GM12878 (cell line): ENCODE measurements at regions not wholly inside any gene's neighbourhood (a gene's known extent, or its start where the extent isn't known, plus 50 kb on each side); places are given as distances from the start of the nearest gene placed in this dataset.

ENCODE experiments used
- ATAC-seq: fragments of 200-7000 bp; cut with Tn5 transposase; 3 replicates; pipeline ENCODE4 v1.9.1; 2020; ENCODE audit warnings: mild to moderate bottlenecking, moderate library complexity
- BruUV-seq: library from RNA; stranded (reverse); fragments of 400-500 nt; replicated peaks from 2 replicates; lab custom pipeline; 2021; lab: Mats Ljungman, UMichigan
- CTCF ChIA-PET: fragments of 300-600 bp; sonication (Branson Sonifier 250); formaldehyde crosslinking; extraction: SDS; loops from one replicate; lab custom pipeline; 2021; ENCODE audit warnings: inconsistent platforms; lab: Yijun Ruan, JAX
- POLR2A ChIA-PET: fragments of 350-600 bp; formaldehyde crosslinking; extraction: SDS; loops from one replicate; lab custom pipeline; 2021; ENCODE audit warnings: inconsistent platforms; lab: Charles Lee
- RAD21 ChIA-PET: fragments of 300-600 bp; sonication (Branson Sonifier 250); formaldehyde crosslinking; loops from one replicate; lab custom pipeline; 2023; ENCODE audit warnings: antibody characterized with exemption; ENCODE audit not compliant: unreplicated experiment; lab: Charles Lee
- SMC1A ChIA-PET: fragments of 300-600 bp; sonication (Branson Sonifier 250); formaldehyde crosslinking; loops from one replicate; lab custom pipeline; 2023; ENCODE audit not compliant: unreplicated experiment, uncharacterized antibody; lab: Charles Lee
- DNase-seq: peaks from one replicate; pipeline ENCODE4 v3.0.0-alpha.2; 2011; ENCODE audit warnings: low read depth, low spot score
- FAIRE-seq: peaks from 3 replicates; lab custom pipeline; 2011; peaks lifted over from hg19 to GRCh38; lab: Jason Lieb, UNC
- H2AFZ ChIP-seq: 2 replicates; pipeline ENCODE4 v1.6.0; 2011; ENCODE audit warnings: low read depth, low read length, control low read depth; ENCODE audit not compliant: control insufficient read depth
- H3K27ac ChIP-seq: 2 replicates; pipeline ENCODE4 v1.5.1; 2011; ENCODE audit warnings: control low read depth; ENCODE audit not compliant: control insufficient read depth, insufficient read depth
- H3K27me3 ChIP-seq, 2 experiments: replicated peaks in 1 of 2; 2 replicates each; pipeline versions ENCODE4 v1.6.0 to v1.6.1; 2011; ENCODE audit warnings: low read length in 1 of 2; ENCODE audit not compliant: control insufficient read depth in 2 of 2, insufficient read depth in 2 of 2
- H3K36me3 ChIP-seq, 2 experiments: 2 replicates each; pipeline ENCODE4 v1.5.1; 2011; ENCODE audit warnings: low read length in 1 of 2; ENCODE audit not compliant: control insufficient read depth in 2 of 2, insufficient read depth in 2 of 2
- H3K4me1 ChIP-seq: 2 replicates; pipeline ENCODE4 v1.6.1; 2011; ENCODE audit warnings: mild to moderate bottlenecking, low read length, moderate library complexity, mixed read lengths; ENCODE audit not compliant: control insufficient read depth, insufficient read depth
- H3K4me2 ChIP-seq: 2 replicates; pipeline ENCODE4 v1.6.0; 2011; ENCODE audit warnings: control low read depth; ENCODE audit not compliant: control insufficient read depth, insufficient read depth
- H3K4me3 ChIP-seq: fragments of 200-600 bp; sonication (generic); 2 replicates; pipeline ENCODE4 v1.5.1; 2016
- H3K79me2 ChIP-seq: 2 replicates; pipeline ENCODE4 v1.6.0; 2011; ENCODE audit warnings: low read length; ENCODE audit not compliant: control insufficient read depth, insufficient read depth
- H3K9ac ChIP-seq: 2 replicates; pipeline ENCODE4 v1.8.0; 2011; ENCODE audit warnings: low read length, control low read depth, mixed read lengths; ENCODE audit not compliant: control insufficient read depth, insufficient read depth
- H3K9me3 ChIP-seq: replicated peaks from 3 replicates; pipeline ENCODE4 v1.5.1; 2011; ENCODE audit warnings: mild to moderate bottlenecking, low read length; ENCODE audit not compliant: control insufficient read depth, insufficient read depth
- H4K20me1 ChIP-seq: 2 replicates; pipeline ENCODE4 v1.6.0; 2011; ENCODE audit not compliant: control insufficient read depth, insufficient read depth
- ASH2L ChIP-seq: fragments of 300-600, 200-600 bp; sonication (generic); IDR thresholded peaks from 2 replicates; pipeline ENCODE4 v1.6.1; 2017; ENCODE audit warnings: low read depth, mild to moderate bottlenecking, borderline replicate concordance
- DPF2 ChIP-seq: fragments of 450-650 bp; IDR thresholded peaks from 2 replicates; pipeline ENCODE4 v1.6.1; 2017; ENCODE audit warnings: mild to moderate bottlenecking
- POLR2A ChIP-seq: IDR thresholded peaks from 2 replicates; pipeline ENCODE4 v1.6.1; 2011; ENCODE audit warnings: low read depth, mild to moderate bottlenecking, low read length
- WGBS: methylation state at CpG from one replicate; pipeline ENCODE4 v1.1.6; 2016; ENCODE audit warnings: low lambda C conversion rate; ENCODE audit not compliant: insufficient replicate concordance, insufficient coverage; ENCODE audit errors: missing lambda C conversion rate; 5-methylcytosine and 5-hydroxymethylcytosine counted together
- in situ Hi-C: fragments of 300-500 bp; cut with MboI; formaldehyde crosslinking; loops from 9 replicates; pipeline ENCODE4 v1.14.3; 2018; ENCODE audit warnings: mixed read lengths
- intact Hi-C: fragments of 100-400 bp; cut with micrococcal nuclease; formaldehyde crosslinking; loops from one replicate; pipeline ENCODE4 v1.14.2; 2022; ENCODE audit not compliant: unreplicated experiment

DNA sequence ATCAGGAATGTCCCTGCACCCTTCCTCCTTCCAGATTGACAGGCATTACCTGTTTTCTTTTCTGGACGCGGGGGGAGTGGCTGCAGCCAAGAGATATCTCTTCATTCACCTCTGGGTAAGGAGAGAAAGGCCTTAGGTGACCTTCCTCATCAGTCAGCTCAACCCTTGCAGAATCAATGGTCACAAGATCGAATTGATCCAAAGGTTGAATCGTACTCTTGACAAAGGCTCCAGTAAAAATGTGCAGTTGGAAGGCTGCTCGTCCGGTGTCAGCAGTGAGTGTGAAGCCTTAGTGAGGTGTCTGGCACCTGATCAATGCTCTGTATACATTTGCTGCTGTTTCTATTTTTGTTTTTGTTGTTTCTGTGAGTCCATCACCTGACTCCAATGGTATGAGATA is 282.6 kb upstream of the AJAP1 start:
- 25% methylated on average over 6 of the region's 6 CpGs for WGBS
- H3K27me3 ChIP-seq = no peaks in the 10 kb centered on the region
- H3K36me3 ChIP-seq = no peaks in the 10 kb centered on the region
- TF ChIP-seq POLR2A = no peak
- TF ChIP-seq DPF2 = no peak
- no peak overlapping the region for H3K4me2 ChIP-seq
- intact Hi-C loops = no loop called here
- no peaks in the 10 kb centered on the region for H3K79me2 ChIP-seq
- ChIA-PET SMC1A (no interaction called here), POLR2A (no interaction called here), CTCF (no interaction called here), RAD21 (no interaction called here)
- in situ Hi-C loops = no loop called here
- no peak overlapping the region for H3K27ac ChIP-seq
- no peaks in the 10 kb centered on the region for H4K20me1 ChIP-seq
- ATAC-seq (no peak), FAIRE-seq (no peak), DNase-seq (no peak)
- H2AFZ ChIP-seq = no peak overlapping the region
- BruUV-seq = no TSS peak
- H3K9me3 ChIP-seq = no peaks in the 10 kb centered on the region
- H3K4me3 ChIP-seq = no peak overlapping the region
- no peaks in the 10 kb centered on the region for H3K4me1 ChIP-seq
- H3K9ac ChIP-seq = no peak overlapping the region

GRCh38 chr1:4375812-4376211 is 278.6 kb upstream of the AJAP1 start:
- in situ Hi-C loops = no loop called here
- no peak overlapping the region for H3K9ac ChIP-seq
- no peak for TF ChIP-seq ASH2L
- ChIA-PET CTCF (no interaction called here), POLR2A (no interaction called here), SMC1A (no interaction called here), RAD21 (no interaction called here)
- H3K9me3 ChIP-seq = no peaks in the 10 kb centered on the region; the same call in 2 of the 3 replicates
- no peak for DNase-seq
- H3K36me3 ChIP-seq = no peaks in the 10 kb centered on the region
- no peak overlapping the region for H3K27ac ChIP-seq
- WGBS = 67% methylated on average over 1 of the region's 1 CpG
- no peaks in the 10 kb centered on the region for H3K4me1 ChIP-seq
- H3K4me3 ChIP-seq = no peak overlapping the region
- no TSS peak for BruUV-seq
- FAIRE-seq = no peak
- intact Hi-C loops = no loop called here
- no peak for ATAC-seq
- H4K20me1 ChIP-seq = no peaks in the 10 kb centered on the region
- H3K4me2 ChIP-seq = no peak overlapping the region
- H3K27me3 ChIP-seq = no peaks in the 10 kb centered on the region
- H3K79me2 ChIP-seq = no peaks in the 10 kb centered on the region
- H2AFZ ChIP-seq = no peak overlapping the region
